WERI-Rb-1 (cell line): ENCODE measurements at regions not wholly inside any gene's neighbourhood (a gene's known extent, or its start where the extent isn't known, plus 50 kb on each side); places are given as distances from the start of the nearest gene placed in this dataset.

Experiments used
- DNase-seq: peaks from one replicate; pipeline ENCODE4 v3.0.0-alpha.2; 2020
- H3K27ac ChIP-seq: fragments of 250-450 bp; sonication (Bioruptor Pico); 2 replicates; pipeline ENCODE4 v1.5.1; 2020; ENCODE audit warnings: mild to moderate bottlenecking, moderate library complexity
- H3K27me3 ChIP-seq: fragments of 250-450 bp; sonication (Bioruptor Pico); 2 replicates; pipeline ENCODE4 v1.5.1; 2021; ENCODE audit warnings: mild to moderate bottlenecking, low read depth, moderate library complexity; ENCODE audit not compliant: insufficient read depth, severe bottlenecking
- H3K36me3 ChIP-seq: fragments of 250-450 bp; sonication (Bioruptor Pico); 2 replicates; pipeline ENCODE4 v1.5.1; 2020; ENCODE audit warnings: mild to moderate bottlenecking, moderate library complexity
- H3K4me3 ChIP-seq: 2 replicates; pipeline ENCODE4 v1.5.1; 2011; ENCODE audit warnings: low read depth, mild to moderate bottlenecking, control low read depth, low read length
- H3K9me3 ChIP-seq: fragments of 250-450 bp; sonication (Bioruptor Pico); 2 replicates; pipeline ENCODE4 v1.5.1; 2021; ENCODE audit warnings: mild to moderate bottlenecking, moderate library complexity; ENCODE audit not compliant: severe bottlenecking
- CTCF ChIP-seq: IDR thresholded peaks from 2 replicates; pipeline ENCODE4 v1.5.1; 2011; ENCODE audit warnings: low read depth, mild to moderate bottlenecking, control low read depth, inconsistent platforms, low read length

GRCh38 chr15:38029736-38030135 lies 95.3 kb downstream of the TMCO5A start:
- H3K4me3 ChIP-seq, result no peak overlapping the region
- H3K27ac ChIP-seq, result no peak overlapping the region
- H3K27me3 ChIP-seq, result no peaks in the 10 kb centered on the region
- no peak for DNase-seq
- no peaks in the 10 kb centered on the region for H3K36me3 ChIP-seq
- TF ChIP-seq CTCF, result no peak
- no peaks in the 10 kb centered on the region for H3K9me3 ChIP-seq

- no peak for TF ChIP-seq CTCF
- Histone ChIP-seq H3K9me3 (no peaks in the 10 kb centered on the region), H3K27ac (no peak overlapping the region), H3K4me3 (no peak overlapping the region), H3K36me3 (no peaks in the 10 kb centered on the region), H3K27me3 (no peaks in the 10 kb centered on the region)
- DNase-seq, result no peak
These were observed 96.2 kb downstream of the TMCO5A start for GRCh38 chr15:38030609-38031008.

- Histone ChIP-seq H3K27me3 (no peaks in the 10 kb centered on the region), H3K27ac (no peak overlapping the region), H3K9me3 (no peaks in the 10 kb centered on the region), H3K36me3 (no peaks in the 10 kb centered on the region), H3K4me3 (no peak overlapping the region)
- TF ChIP-seq CTCF, result no peak
- no peak for DNase-seq
These were observed 101.3 kb downstream of the TMCO5A start for GRCh38 chr15:38035701-38036100.

GRCh38 chr15:38036790-38037338 lies 102.4 kb downstream of the TMCO5A start:
- no peaks in the 10 kb centered on the region for H3K9me3 ChIP-seq
- H3K27ac ChIP-seq, result no peak overlapping the region
- no peak overlapping the region for H3K4me3 ChIP-seq
- no peaks in the 10 kb centered on the region for H3K36me3 ChIP-seq
- DNase-seq, result no peak
- no peaks in the 10 kb centered on the region for H3K27me3 ChIP-seq
- TF ChIP-seq CTCF, result no peak

GRCh38 chr15:38038659-38039442 lies 104.4 kb downstream of the TMCO5A start:
- Histone ChIP-seq H3K27ac (no peak overlapping the region), H3K9me3 (no peaks in the 10 kb centered on the region)
- DNase-seq, result no peak

More at GRCh38 chr15:38038659-38039442, 104.4 kb downstream of the TMCO5A start:
- H3K27me3 ChIP-seq, result no peaks in the 10 kb centered on the region
- no peak overlapping the region for H3K4me3 ChIP-seq
- no peaks in the 10 kb centered on the region for H3K36me3 ChIP-seq
- TF ChIP-seq CTCF, result no peak
